ENCODE measurements at regions not wholly inside any gene's neighbourhood (a gene's known extent, or its start where the extent isn't known, plus 50 kb on each side); places are given as distances from the start of the nearest gene placed in this dataset.

DNA sequence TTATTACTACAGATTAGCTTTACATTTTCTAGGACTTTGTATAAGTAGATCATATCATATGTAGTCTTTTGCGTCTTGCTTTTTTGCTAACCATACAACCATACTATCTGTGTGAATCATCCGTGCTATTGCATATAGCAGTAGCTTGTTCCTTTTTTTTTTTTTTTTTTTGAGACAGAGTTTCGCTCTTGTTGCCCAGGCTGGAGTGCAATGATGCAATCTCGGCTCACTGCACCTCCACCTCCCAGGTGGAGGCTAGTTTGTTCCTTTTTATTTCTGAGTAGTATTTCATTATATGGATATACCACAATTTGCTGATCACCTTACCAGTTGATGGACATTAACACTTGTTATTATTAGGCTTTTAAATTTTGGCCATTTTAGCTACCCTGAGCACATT, 54.5 kb upstream of the TBL1XR1 start:
- no CpG with 5 or more reads among the region's 4 CpGs for WGBS (ENCODE audit: insufficient coverage)
- ChIA-PET CTCF (interaction anchor here (0.7 to 1.1 kb wide), 3 partner anchors 53 to 108 kb away, joined by 3 read pairs; partner anchors contain the start of gene TBL1XR1), POLR2A (interaction anchor here (0.6 to 0.9 kb wide), 2 partner anchors 51 to 102 kb away, joined by 3 to 12 read pairs; no protein-coding TSS in a partner anchor)
- H3K36me3 ChIP-seq (replicated peaks in 1 of 2; ENCODE audit: control extremely low read depth in 1 of 2, control insufficient read depth in 1 of 2, extremely low read depth in 1 of 2, insufficient read depth in 2 of 2, low read length in 1 of 2), result no peaks in the 10 kb centered on the region
- H3K27ac ChIP-seq (ENCODE audit: low read length in 2 of 2), result no peak overlapping the region
- no peak overlapping the region for H2AFZ ChIP-seq (ENCODE audit: insufficient read depth, low read depth, low read length, poor library complexity, severe bottlenecking)
- H3K4me2 ChIP-seq (replicated peaks; ENCODE audit: low read depth, low read length, poor library complexity, severe bottlenecking), result no peak overlapping the region
- ATAC-seq (ENCODE audit: low read depth) (peak; percentile 58), DNase-seq (peak; percentile 52)
- Mint-ChIP-seq H3K4me3 (no peak overlapping the region), H3K4me1 (peaks cover 28% of the 10 kb centered on the region), H3K27ac (no peak overlapping the region), H3K27me3 (no peaks in the 10 kb centered on the region), H3K9me3 (ENCODE audit: insufficient read depth) (no peaks in the 10 kb centered on the region)
- H4K20me1 ChIP-seq (ENCODE audit: control insufficient read depth, insufficient read depth, low read length, poor library complexity, severe bottlenecking), result no peaks in the 10 kb centered on the region
- H3K4me3 ChIP-seq (ENCODE audit: control extremely low read depth in 1 of 5, extremely low read depth in 1 of 5, insufficient read depth in 1 of 5, low read depth in 2 of 5, low read length in 4 of 5), result no peak overlapping the region
- no peaks in the 10 kb centered on the region for H3K27me3 ChIP-seq (replicated peaks in 1 of 4; ENCODE audit: control extremely low read depth in 1 of 4, control insufficient read depth in 3 of 4, insufficient read depth in 4 of 4, low read length in 3 of 4)
- no peak overlapping the region for H3K9ac ChIP-seq (ENCODE audit: low read length)
- peaks cover 11 to 19% of the 10 kb centered on the region in 2 donors for H3K4me1 ChIP-seq (ENCODE audit: control insufficient read depth in 2 of 2, insufficient read depth in 2 of 2, low read length in 2 of 2)
- H3K79me2 ChIP-seq (ENCODE audit: control insufficient read depth, insufficient read depth, low read length), result no peaks in the 10 kb centered on the region
- intact Hi-C loops (cut with micrococcal nuclease), result no loop called here
- TF ChIP-seq, protein P1, sequence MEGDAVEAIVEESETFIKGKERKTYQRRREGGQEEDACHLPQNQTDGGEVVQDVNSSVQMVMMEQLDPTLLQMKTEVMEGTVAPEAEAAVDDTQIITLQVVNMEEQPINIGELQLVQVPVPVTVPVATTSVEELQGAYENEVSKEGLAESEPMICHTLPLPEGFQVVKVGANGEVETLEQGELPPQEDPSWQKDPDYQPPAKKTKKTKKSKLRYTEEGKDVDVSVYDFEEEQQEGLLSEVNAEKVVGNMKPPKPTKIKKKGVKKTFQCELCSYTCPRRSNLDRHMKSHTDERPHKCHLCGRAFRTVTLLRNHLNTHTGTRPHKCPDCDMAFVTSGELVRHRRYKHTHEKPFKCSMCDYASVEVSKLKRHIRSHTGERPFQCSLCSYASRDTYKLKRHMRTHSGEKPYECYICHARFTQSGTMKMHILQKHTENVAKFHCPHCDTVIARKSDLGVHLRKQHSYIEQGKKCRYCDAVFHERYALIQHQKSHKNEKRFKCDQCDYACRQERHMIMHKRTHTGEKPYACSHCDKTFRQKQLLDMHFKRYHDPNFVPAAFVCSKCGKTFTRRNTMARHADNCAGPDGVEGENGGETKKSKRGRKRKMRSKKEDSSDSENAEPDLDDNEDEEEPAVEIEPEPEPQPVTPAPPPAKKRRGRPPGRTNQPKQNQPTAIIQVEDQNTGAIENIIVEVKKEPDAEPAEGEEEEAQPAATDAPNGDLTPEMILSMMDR (IDR thresholded peaks at IDR 0.05), result no peak
- TF ChIP-seq EZH2 (IDR thresholded peaks at IDR 0.05; ENCODE audit: borderline replicate concordance, insufficient read depth, low read depth, low read length, poor library complexity, severe bottlenecking), result no peak
- H3K9me3 ChIP-seq (ENCODE audit: control extremely low read depth in 1 of 3, control insufficient read depth in 2 of 3, insufficient read depth in 1 of 3, low read length in 2 of 3), result peaks cover 5 to 14% (median 7%) of the 10 kb centered on the region in 3 donors

DNA sequence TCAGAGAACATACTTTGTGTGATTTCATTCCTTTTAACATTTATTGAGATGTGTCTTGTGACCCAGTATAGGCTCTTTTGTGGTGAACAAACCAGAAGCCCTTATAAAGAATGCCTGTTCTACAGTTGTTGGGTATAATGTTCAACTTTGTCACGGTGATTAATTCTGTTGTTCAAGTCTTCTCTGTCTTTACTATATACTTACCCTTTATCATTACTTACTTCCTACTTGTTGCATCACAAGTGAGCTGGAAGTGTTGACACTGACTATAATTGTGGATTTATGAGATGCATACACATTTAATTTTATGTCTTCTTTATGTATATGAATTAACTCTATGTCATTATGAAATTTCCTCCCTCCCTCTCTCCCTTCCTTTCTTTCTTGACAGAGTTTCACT, 59.7 kb upstream of the TBL1XR1 start:
- H3K27me3 Mint-ChIP-seq, result no peaks in the 10 kb centered on the region
- H3K9me3 ChIP-seq (ENCODE audit: control extremely low read depth in 1 of 3, control insufficient read depth in 2 of 3, insufficient read depth in 1 of 3, low read length in 2 of 3), result peaks cover 4 to 12% (median 5%) of the 10 kb centered on the region in 3 donors
- H3K79me2 ChIP-seq (ENCODE audit: control insufficient read depth, insufficient read depth, low read length), result no peaks in the 10 kb centered on the region
- H3K4me3 ChIP-seq (ENCODE audit: control extremely low read depth in 1 of 5, extremely low read depth in 1 of 5, insufficient read depth in 1 of 5, low read depth in 2 of 5, low read length in 4 of 5), result no peak overlapping the region
- H3K4me2 ChIP-seq (replicated peaks; ENCODE audit: low read depth, low read length, poor library complexity, severe bottlenecking), result no peak overlapping the region
- ATAC-seq (ENCODE audit: low read depth) (no peak), DNase-seq (no peak)
- H4K20me1 ChIP-seq (ENCODE audit: control insufficient read depth, insufficient read depth, low read length, poor library complexity, severe bottlenecking), result no peaks in the 10 kb centered on the region
- H3K9ac ChIP-seq (ENCODE audit: low read length), result no peak overlapping the region
- CTCF ChIA-PET, result interaction anchor here (0.8 kb wide), 1 partner anchor 1798 kb away, joined by 3 read pairs; no protein-coding TSS in a partner anchor
- no peak overlapping the region for H3K27ac ChIP-seq (ENCODE audit: low read length in 2 of 2)
- H3K4me1 Mint-ChIP-seq, result no peaks in the 10 kb centered on the region
- TF ChIP-seq EZH2 (IDR thresholded peaks at IDR 0.05; ENCODE audit: borderline replicate concordance, insufficient read depth, low read depth, low read length, poor library complexity, severe bottlenecking), result no peak
- TF ChIP-seq, protein P1 (IDR thresholded peaks at IDR 0.05), result no peak
- no CpG with 5 or more reads among the region's 1 CpG for WGBS (ENCODE audit: insufficient coverage)
- intact Hi-C loops (cut with micrococcal nuclease), result no loop called here
- no peak overlapping the region for H3K27ac Mint-ChIP-seq
- no peaks in the 10 kb centered on the region for H3K36me3 ChIP-seq (replicated peaks in 1 of 2; ENCODE audit: control extremely low read depth in 1 of 2, control insufficient read depth in 1 of 2, extremely low read depth in 1 of 2, insufficient read depth in 2 of 2, low read length in 1 of 2)
- H3K9me3 Mint-ChIP-seq (ENCODE audit: insufficient read depth), result no peaks in the 10 kb centered on the region
- no peak overlapping the region for H2AFZ ChIP-seq (ENCODE audit: insufficient read depth, low read depth, low read length, poor library complexity, severe bottlenecking)
- no peak overlapping the region for H3K4me3 Mint-ChIP-seq
- POLR2A ChIA-PET, result no interaction called here
- no peaks in the 10 kb centered on the region for H3K27me3 ChIP-seq (replicated peaks in 1 of 4; ENCODE audit: control extremely low read depth in 1 of 4, control insufficient read depth in 3 of 4, insufficient read depth in 4 of 4, low read length in 3 of 4)
- no peaks in the 10 kb centered on the region for H3K4me1 ChIP-seq (ENCODE audit: control insufficient read depth in 2 of 2, insufficient read depth in 2 of 2, low read length in 2 of 2)
